Aorta (tissue), 5 donors: ENCODE measurements at regions not wholly inside any gene's neighbourhood (a gene's known extent, or its start where the extent isn't known, plus 50 kb on each side); places are given as distances from the start of the nearest gene placed in this dataset.
"Not testable (repeated sequence)": the region's sequence is repeated elsewhere in the genome, so short reads cannot be mapped to it uniquely, and the experiment has no call there.

Experiments
- ATAC-seq: fragments of 200-7000 bp; cut with Tn5 transposase; one replicate; pipeline ENCODE4 v1.9.1; 2022; ENCODE audit warnings: moderate library complexity; ENCODE audit not compliant: low FRiP score
- DNase-seq, 2 donors: peaks; one replicate each; pipeline ENCODE4 v3.0.0-alpha.2; 2020
- H3K27ac ChIP-seq, 2 donors: one replicate each; pipeline ENCODE4 v1.5.1; 2013; ENCODE audit warnings: low read length in 2 of 2, mild to moderate bottlenecking in 2 of 2, moderate library complexity in 2 of 2, control low read depth in 1 of 2, inconsistent platforms in 1 of 2, low read depth in 1 of 2
- H3K27me3 ChIP-seq, 2 donors: one replicate each; pipeline ENCODE4 v1.6.1; 2013; ENCODE audit warnings: control low read depth in 1 of 2, low read length in 1 of 2, mild to moderate bottlenecking in 1 of 2, moderate library complexity in 1 of 2; ENCODE audit not compliant: insufficient read depth in 2 of 2, control insufficient read depth in 1 of 2
- H3K36me3 ChIP-seq, 2 donors: one replicate each; pipeline ENCODE4 v1.6.1; 2013; ENCODE audit warnings: control low read depth in 1 of 2, low read length in 1 of 2, mild to moderate bottlenecking in 1 of 2; ENCODE audit not compliant: insufficient read depth in 2 of 2, control insufficient read depth in 1 of 2
- H3K4me1 ChIP-seq, 2 donors: one replicate each; pipeline ENCODE4 v1.6.1; 2013; ENCODE audit warnings: low read length in 2 of 2, control low read depth in 1 of 2, mild to moderate bottlenecking in 1 of 2, moderate library complexity in 1 of 2; ENCODE audit not compliant: insufficient read depth in 2 of 2, control insufficient read depth in 1 of 2
- H3K4me3 ChIP-seq, 2 donors: one replicate each; pipeline ENCODE4 v1.5.1; 2013; ENCODE audit warnings: low read length in 2 of 2, control low read depth in 1 of 2, mild to moderate bottlenecking in 1 of 2
- H3K9me3 ChIP-seq: one replicate; pipeline ENCODE4 v1.6.1; 2013; ENCODE audit warnings: mild to moderate bottlenecking, low read length; ENCODE audit not compliant: control insufficient read depth
- WGBS, 2 donors: extraction: QIAGEN DNeasy Blood & Tissue Kit; methylation state at CpG; one replicate each; pipeline ENCODE4 v1.1.7; 2013; 5-methylcytosine and 5-hydroxymethylcytosine counted together
- intact Hi-C, 2 donors: fragments of 100-400 bp; cut with DNase I; formaldehyde crosslinking; loops; one replicate each; pipeline versions ENCODE4 v1.14.2 to v1.15.0; 2022
- donor health status: healthy with polysubstance abuse.
- donor health status: Bipolar disorder and iron deficiency.
- donor health status: DM: no; HTN: no; CAD: no.
- donor health status: DM: no; HTN: no; CAD: no.
- donor health status: DM: yes; HTN: yes; CAD: no.

GRCh38 chr2:173711816-173712215 is 253.4 kb downstream of the SP3 start:
- H3K27me3 ChIP-seq = no peaks in the 10 kb centered on the region
- DNase-seq = no peak
- H3K4me3 ChIP-seq = no peak overlapping the region
- no peaks in the 10 kb centered on the region for H3K9me3 ChIP-seq
- intact Hi-C loops = no loop called here
- no peaks in the 10 kb centered on the region for H3K36me3 ChIP-seq
- no peak overlapping the region for H3K27ac ChIP-seq
- WGBS, 2 donors = 70 to 85% methylated on average over 1 of the region's 1 CpG
- no peaks in the 10 kb centered on the region for H3K4me1 ChIP-seq
- no peak for ATAC-seq

GRCh38 chr2:173713904-173714555 is 251.1 kb downstream of the SP3 start:
- H3K36me3 ChIP-seq = no peaks in the 10 kb centered on the region
- H3K27ac ChIP-seq = no peak overlapping the region
- 88 to 93% methylated on average over 4 of the region's 4 CpGs for WGBS, 2 donors
- no peak for DNase-seq
- H3K27me3 ChIP-seq = peaks cover 0 to 4% of the 10 kb centered on the region in 2 donors
- intact Hi-C loops = no loop called here
- H3K4me3 ChIP-seq = no peak overlapping the region
- ATAC-seq = no peak
- H3K9me3 ChIP-seq = peaks cover 3% of the 10 kb centered on the region
- no peaks in the 10 kb centered on the region for H3K4me1 ChIP-seq

- ATAC-seq (no peak), DNase-seq (no peak)
- Histone ChIP-seq H3K4me1 (no peaks in the 10 kb centered on the region), H3K27me3 (peaks cover 0 to 4% of the 10 kb centered on the region in 2 donors), H3K9me3 (peaks cover 3% of the 10 kb centered on the region), H3K36me3 (no peaks in the 10 kb centered on the region), H3K4me3 (no peak overlapping the region), H3K27ac (no peak overlapping the region)
- intact Hi-C loops = no loop called here
- 51 to 63% methylated on average over 5 of the region's 5 CpGs for WGBS, 2 donors
Observed at GRCh38 chr2:173715441-173715840, 249.7 kb downstream of the SP3 start.

- DNase-seq (no peak), ATAC-seq (no peak)
- Histone ChIP-seq H3K9me3 (peaks cover 3% of the 10 kb centered on the region), H3K27me3 (peaks cover 0 to 4% of the 10 kb centered on the region in 2 donors), H3K4me3 (no peak overlapping the region), H3K27ac (no peak overlapping the region), H3K36me3 (no peaks in the 10 kb centered on the region), H3K4me1 (no peaks in the 10 kb centered on the region)
- 71 to 84% methylated on average over 1 of the region's 1 CpG for WGBS, 2 donors
- intact Hi-C loops = no loop called here
Observed at GRCh38 chr2:173716458-173717052, 248.6 kb downstream of the SP3 start.

GRCh38 chr2:173719471-173719870 is 245.7 kb downstream of the SP3 start:
- Histone ChIP-seq H3K9me3 (peaks cover 3% of the 10 kb centered on the region), H3K4me1 (no peaks in the 10 kb centered on the region), H3K4me3 (no peak overlapping the region), H3K27me3 (peaks cover 0 to 4% of the 10 kb centered on the region in 2 donors), H3K27ac (no peak overlapping the region), H3K36me3 (no peaks in the 10 kb centered on the region)
- no peak for DNase-seq
- intact Hi-C loops = no loop called here
- ATAC-seq = no peak
- 84 to 87% methylated on average over 3 of the region's 3 CpGs for WGBS, 2 donors

- intact Hi-C loops = no loop called here
- 45 to 50% methylated on average over 1 of the region's 1 CpG for WGBS, 2 donors
- H3K9me3 ChIP-seq = peaks cover 3% of the 10 kb centered on the region
Observed at GRCh38 chr2:173720306-173720705, 244.9 kb downstream of the SP3 start.

GRCh38 chr2:173734797-173735196 is 230.4 kb downstream of the SP3 start:
- Histone ChIP-seq H3K4me3 (no peak overlapping the region), H3K36me3 (no peaks in the 10 kb centered on the region), H3K4me1 (no peaks in the 10 kb centered on the region), H3K27ac (no peak overlapping the region), H3K9me3 (no peaks in the 10 kb centered on the region), H3K27me3 (no peaks in the 10 kb centered on the region)
- intact Hi-C loops = no loop called here
- WGBS, 2 donors = 66 to 75% methylated on average over 4 of the region's 4 CpGs
- DNase-seq = no peak
- ATAC-seq = no peak

More at GRCh38 chr2:173720306-173720705, 244.9 kb downstream of the SP3 start:
- ATAC-seq (no peak), DNase-seq (no peak)
- no peaks in the 10 kb centered on the region for H3K36me3 ChIP-seq
- H3K27me3 ChIP-seq = peaks cover 0 to 4% of the 10 kb centered on the region in 2 donors
- no peaks in the 10 kb centered on the region for H3K4me1 ChIP-seq
- no peak overlapping the region for H3K4me3 ChIP-seq
- H3K27ac ChIP-seq = no peak overlapping the region

- ATAC-seq, H3K27me3 ChIP-seq, intact Hi-C loops, H3K9me3 ChIP-seq, H3K36me3 ChIP-seq, H3K4me3 ChIP-seq, H3K4me1 ChIP-seq, DNase-seq, H3K27ac ChIP-seq: not testable (repeated sequence)
Observed at GRCh38 chr2:173737954-173738575, 227.1 kb downstream of the SP3 start.

GRCh38 chr2:173739006-173739405 is 226.2 kb downstream of the SP3 start:
- Histone ChIP-seq H3K27ac (no peak overlapping the region), H3K4me1 (no peaks in the 10 kb centered on the region)
- 61 to 70% methylated on average over 5 of the region's 5 CpGs for WGBS, 2 donors

More at GRCh38 chr2:173739006-173739405, 226.2 kb downstream of the SP3 start:
- ATAC-seq = no peak
- H3K4me3 ChIP-seq = no peak overlapping the region
- no peaks in the 10 kb centered on the region for H3K27me3 ChIP-seq
- intact Hi-C loops = no loop called here
- no peaks in the 10 kb centered on the region for H3K36me3 ChIP-seq
- H3K9me3 ChIP-seq = no peaks in the 10 kb centered on the region
- no peak for DNase-seq
